ENCODE measurements at regions not wholly inside any gene's neighbourhood (a gene's known extent, or its start where the extent isn't known, plus 50 kb on each side); places are given as distances from the start of the nearest gene placed in this dataset.
A peak's percentile ranks its signal among the peaks of the same experiment; 100 is the strongest.

DNA sequence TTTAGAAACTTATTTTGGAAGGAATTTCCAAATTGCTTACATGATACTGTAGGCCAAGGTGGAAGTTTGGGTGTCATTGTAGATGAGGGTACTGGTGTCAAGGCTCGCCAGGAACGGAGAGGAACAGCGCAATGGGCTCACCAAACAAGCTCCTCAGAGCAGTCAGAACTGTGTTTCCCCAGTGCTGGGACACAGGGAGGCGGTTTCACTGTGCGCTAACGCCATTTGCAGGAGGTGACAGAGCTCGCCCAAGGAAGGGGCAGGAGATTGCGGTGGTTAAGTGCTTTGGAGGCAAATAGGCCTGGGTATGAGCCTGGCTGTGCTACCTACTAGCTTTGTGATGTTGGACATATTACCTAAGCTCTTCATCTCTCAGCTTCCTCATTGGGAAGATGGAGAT, 57.3 kb downstream of the HHEX start:
- no peak for DNase-seq

DNA sequence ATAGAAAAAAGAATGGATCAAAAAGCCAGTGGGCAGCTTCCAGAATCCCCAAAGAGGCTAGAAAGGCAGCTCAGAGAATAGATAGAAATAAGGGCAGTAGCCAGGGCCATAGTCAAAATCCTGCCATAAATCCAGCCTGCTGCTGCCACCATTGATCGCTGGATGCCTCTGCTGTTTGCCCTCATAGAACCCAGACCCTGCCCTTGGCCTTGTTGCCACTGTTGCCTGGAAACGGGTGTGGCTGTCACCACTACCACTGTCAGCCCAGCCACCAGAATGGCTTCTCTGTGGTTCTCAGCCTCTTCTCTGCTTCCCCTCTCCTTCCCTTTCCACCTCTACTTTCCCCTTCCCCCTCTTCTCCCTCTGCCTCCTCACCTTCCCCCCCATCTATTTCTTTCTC, 57.8 kb downstream of the HHEX start:
- no peak for DNase-seq

DNA sequence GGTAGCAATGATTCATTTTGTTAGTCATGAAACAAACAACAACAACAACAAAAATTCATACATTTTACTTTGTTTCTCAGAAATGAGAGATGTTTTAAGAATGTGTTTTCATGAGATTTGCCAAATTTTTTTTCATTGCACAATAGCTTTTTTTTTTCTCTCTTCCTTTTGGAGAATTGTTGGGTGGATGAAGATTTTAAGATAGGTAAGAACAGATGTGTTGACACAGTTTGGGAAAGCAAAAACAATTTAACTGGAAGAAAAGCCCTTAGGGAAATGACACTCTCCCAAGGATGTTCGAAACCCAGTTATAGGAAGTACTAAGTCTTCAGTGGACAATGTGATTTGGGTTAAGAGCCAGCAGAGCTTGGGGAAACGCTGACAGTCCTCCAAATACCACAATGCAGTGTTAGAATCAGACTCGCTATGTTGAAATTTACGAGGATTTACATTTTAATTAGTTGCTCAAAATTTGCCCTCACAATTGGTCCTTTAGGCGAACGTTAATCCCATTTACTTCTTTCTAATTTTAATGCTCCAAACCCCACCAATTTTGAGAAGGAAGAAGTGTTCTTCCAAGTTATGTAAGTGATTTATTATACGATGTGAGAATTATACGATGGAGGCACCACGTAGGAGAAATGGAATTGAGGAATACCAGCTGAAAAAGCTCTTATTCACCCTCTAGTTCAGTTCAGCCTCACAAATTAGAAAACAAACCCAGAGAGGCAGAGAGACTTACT, 61.2 kb downstream of the HHEX start:
- no peak for DNase-seq

DNA sequence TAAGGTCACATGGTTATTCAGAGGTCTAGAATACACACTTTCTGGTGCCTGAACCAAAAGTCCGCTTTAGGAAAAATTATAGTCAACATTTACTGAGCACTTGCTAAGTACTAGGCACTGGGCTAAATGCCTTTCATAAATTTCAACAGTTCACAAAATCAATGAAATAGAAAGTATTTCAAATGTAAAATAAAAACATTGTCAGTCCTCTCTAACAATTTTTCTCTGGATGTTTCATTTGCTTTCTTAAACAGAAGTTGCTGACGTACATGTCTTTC, 61.7 kb downstream of the HHEX start:
- DNase-seq, result no peak

DNA sequence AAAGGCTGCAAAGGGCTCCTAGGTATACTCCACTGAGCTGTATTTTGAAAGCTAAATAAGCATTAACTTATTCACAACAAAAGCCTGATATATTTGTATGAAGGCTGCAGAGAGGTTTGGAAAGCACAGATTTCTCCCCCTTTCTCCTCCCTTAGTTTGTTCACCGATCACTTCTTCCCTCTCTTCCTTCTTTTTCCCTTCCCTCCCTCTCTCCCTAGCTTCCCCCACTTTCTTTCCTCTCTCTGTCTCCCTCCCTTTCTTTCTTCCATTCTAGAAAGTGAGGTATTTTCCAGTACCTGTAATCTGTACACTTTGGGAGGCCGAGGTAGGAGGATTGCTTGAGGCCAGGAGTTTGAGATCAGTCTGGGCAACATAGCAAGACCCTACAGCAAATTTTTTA, 62.1 kb downstream of the HHEX start:
- no peak for DNase-seq

DNA sequence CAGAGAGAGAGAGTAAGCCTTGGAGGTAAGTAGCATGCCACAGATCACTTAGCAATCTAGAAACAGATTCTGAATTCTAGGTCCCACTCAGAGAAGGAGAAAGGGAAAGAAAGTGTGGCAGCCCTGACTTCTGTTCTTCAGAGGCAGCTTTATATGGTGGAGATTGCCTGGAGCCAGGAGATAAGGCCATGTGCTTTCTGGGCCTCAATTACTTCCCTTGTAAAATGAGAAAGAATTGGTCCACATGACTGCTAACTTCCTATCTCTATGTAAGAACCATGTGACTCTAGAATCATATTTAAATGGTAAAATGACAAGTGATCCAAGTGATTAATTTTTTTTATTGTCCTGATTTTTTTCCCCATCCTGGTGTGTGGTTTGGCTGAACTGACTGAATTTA, 64.1 kb downstream of the HHEX start:
- no peak for DNase-seq

DNA sequence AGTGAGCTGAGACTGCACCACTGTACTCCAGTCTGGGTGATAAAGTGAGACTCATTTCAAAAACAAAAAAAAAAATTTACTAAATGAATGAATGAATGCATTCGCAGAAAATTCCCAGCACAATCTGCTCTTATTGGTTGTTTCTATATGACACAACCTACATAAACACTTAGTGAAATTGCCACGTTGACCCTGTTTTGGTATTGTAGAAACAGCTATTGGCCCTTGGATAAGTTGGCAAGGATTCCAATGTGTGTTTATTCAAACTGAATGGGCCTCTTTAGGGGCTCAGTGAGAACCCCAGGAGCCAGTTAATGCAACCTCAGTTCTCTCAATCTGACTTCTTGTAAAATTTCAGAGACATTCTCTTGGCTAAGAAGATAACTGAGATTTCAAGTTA, 66.0 kb downstream of the HHEX start:
- DNase-seq, result no peak

DNA sequence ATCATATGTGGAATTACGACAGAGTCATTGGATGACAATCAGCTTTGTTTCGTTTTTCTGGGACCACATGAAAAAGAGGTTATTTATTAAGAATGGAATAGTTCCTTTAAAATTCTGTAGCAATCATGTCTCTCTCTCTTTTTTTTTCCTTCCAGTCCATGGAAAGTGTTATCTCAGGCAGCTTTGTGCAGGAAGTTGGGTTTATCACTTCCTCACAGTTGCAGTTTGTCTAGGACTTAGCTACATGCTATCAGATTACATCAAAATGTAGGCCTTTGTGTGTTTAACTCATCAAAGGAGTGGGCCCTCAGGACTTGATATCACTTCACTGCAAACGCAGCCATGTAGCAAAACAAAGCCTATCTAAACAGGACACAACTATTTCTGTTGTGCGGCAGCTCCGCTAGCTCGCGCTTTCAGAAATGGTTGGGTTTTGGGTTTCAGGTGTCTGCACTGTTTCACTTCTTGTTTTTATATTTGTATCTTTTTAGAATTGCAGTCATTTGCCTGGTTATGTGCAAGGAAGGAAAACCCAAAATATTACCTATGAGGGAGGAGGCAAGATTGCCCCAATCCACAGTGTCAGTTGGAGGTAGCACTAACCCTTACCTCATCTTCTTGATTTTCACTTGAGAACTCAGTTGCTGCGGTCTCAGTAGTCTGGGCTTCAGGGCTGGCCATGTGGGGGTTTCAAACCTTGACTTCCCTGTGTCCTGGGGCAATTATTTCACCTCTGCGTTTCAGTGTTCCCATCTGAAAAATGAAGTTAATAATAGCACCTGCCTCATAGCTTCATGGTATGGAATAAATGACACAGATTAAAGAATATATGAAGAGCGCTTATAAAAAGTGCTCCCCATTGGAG, 66.7 kb downstream of the HHEX start:
- DNase-seq, result no peak

DNA sequence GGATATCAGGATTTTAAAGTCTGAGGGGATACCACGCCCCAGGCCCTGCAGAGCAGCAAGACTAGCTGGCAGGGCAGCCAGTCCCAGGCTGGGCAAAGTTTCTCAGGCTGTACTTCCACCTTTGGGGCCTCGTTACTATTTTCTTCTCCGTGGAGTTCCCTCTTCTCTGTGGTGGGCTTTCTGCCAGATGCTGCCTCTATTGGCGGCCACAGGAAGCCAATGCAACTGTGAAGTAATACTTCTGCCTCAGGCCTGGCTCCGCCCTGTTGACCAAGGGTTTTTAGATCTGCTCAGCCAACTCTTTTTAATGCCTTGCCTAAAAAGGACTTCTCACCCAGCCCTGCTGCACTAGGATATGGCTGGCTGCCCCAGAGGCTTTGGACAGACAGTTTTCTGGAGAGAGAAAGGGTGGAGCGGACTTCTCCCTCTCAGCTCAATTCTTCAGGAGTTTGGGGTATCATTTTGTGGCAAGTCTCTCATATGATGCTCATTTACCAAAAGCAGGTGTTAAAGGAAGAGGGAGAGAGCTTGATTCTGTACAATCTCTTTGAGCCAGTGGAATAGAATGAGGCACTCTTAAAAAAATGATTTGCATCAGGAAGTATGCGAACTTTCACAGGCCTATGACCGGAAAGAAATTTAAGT, 67.4 kb downstream of the HHEX start:
- peak; percentile 75 for DNase-seq

DNA sequence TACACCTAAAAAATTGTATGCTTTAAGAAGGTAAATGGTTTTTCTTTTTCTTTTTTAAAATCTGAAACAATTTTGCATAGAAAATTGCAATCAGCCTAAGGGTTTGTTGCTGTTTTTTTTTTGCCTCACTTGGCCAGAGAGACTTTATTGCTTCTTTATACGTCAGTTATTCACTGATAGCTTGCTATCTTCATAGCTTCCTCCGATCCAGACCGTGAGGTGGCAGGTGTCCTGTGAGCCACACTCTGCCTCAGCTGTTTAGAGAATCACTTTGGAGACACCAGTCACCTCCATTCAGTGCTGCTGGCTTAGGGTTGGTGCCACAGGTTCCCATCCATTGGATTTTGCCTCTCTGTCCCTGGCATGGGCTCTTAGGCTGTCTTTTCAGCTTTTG, 68.0 kb downstream of the HHEX start:
- DNase-seq, result no peak

DNA sequence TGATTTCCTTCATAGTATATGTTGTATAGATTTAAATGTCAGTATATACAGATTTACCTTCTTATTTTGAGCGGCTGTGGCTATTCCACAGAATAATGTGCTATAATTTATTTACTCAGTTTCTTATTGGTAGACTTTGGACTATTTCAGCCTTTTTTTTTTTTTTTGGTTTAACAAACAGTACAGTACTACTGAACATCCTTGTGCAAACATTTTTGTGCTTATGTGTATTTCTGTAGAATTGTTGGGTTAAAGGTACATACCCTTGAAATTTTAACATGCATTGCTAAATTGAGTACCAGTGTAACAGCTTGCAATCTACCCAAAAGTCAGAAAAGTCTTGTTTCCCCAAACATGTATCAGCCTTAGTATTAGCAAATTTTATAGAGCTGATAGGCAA, 68.8 kb downstream of the HHEX start:
- DNase-seq, result no peak

DNA sequence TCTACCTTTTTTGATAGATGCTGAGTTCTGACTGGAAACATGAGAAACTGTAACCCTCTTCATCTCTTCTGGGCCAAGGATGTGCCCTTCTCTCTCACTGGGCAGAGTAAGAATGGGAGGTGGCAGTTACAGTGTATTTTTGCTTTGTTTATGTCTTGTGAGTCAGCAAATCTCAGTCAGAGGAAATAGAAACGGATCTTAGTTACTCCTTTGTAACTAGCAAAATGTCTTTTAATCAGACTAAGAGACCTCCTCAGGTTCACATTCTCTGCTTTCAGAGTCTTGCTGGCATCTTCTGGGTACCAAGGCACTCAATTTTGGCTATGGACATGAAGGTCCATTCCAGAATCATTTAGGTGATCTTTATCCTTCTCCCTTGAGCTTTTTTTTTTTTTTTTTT, 70.9 kb downstream of the HHEX start:
- DNase-seq, result no peak

DNA sequence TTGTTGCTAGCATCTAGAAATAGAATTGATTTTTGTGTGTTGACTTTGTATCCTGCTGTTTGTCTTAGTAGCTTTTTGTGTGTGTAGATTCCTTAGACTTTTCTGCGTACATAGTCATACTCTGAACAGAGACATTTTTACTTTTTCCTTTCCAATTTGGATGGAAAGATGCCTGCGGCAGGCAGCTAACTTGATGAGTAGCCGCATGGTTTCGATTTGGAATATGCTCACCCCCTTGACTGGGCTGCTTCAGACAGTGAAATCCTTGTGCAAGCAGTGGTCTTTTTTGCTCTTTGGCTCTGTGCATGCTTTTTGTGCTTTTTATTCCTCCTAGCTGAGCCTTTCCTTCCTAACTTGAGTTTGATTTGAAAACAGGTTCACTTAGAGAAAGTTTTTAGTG, 71.8 kb downstream of the HHEX start:
- no peak for DNase-seq

DNA sequence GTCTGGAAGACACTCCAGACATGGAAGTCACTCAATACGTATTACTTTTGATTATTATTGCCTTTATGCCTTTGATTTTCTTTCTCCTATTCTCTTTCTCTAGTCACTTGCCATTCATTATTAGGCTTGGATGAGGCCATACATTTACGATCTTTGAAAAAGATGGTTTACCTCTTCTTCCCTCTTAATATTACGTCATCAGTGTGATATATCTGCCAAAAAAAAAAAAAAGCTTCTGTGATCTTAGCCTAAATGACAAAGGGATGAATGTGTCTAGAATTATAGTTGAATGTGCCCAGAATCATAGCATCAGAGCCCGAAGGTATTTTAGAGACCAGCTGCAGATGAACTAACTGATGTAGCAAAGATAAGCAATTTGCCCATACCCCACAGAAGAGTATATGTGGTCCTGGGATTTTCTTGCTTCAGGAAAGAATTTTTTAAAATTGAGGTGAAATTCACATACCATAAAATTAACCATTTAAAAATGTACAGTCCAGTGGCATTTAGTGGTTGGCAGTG, 73.9 kb downstream of the HHEX start:
- no peak for DNase-seq

DNA sequence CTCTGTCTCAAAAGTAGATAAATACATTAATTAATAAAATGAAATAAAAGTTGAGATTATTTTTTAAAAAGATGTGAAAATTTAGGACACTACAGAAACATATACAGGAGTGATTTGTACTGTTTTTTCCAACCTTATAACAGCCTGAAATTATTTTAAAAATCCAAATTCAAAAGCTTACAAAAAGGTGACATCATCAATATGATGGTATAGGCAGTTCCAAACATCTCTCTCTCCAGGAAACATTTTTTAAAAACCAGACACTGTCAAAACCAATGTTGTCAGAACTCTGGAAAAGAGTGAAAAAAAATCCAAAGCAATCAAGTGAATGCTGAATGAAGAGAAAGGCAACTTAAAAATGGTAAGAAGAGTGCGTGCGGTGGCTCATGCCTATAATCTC, 76.7 kb downstream of the HHEX start:
- DNase-seq, result no peak

DNA sequence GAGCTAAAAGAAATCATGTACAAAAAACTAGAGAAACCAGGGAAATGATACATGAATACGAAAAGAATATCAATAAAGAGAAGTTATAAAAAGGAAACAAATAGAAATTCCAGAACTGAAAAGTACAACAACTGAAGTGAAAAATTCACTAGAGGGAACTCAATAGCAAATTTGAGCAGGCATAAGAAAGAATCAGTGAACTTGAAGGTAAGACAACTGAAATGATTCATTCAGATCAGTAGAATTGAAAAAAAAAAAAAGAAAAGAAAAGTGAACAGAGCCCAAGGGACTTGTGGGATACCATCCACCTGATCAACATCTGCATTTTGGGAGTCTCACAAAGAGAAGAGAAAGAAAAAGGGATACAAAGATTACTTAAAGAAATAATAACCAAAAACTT, 78.3 kb downstream of the HHEX start:
- DNase-seq, result no peak

DNA sequence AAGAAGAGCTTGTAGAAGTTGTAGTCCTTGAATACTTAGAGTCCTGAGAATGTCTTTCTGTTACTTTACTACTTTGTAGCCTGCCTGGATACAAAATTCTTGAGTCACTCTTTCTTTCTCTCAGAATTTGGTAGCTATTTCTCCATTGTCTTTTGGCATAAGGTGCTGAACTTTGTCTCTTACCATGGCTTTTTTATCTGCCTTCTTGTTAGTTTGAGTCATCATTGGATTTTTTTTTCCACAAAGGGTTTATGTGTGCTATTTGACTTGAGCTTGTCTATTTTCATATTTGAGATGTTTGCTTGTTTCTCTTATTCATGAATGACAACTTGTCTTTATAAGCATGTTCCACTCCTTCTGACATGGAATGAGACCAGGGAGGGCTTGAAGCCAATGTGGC, 74.5 kb upstream of the EXOC6 start:
- DNase-seq, result no peak

DNA sequence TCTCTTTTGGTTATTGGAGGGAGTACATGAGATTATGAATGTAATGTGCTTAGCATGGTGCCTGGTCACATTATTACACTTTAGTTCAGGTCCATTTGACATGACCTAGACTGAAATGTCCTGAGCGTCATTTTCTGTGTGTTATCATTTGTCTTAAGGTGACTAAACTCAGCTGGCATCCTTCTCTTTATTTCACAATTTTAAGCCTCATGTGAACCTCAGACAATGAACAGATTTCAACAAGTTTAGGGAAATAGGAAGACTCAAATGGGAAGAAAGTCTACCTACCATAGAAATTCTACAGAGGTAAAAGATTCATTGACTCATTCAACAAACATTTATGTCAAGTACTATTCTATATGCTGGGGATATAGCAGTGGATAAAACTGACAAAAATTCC, 70.2 kb upstream of the EXOC6 start:
- DNase-seq, result no peak

DNA sequence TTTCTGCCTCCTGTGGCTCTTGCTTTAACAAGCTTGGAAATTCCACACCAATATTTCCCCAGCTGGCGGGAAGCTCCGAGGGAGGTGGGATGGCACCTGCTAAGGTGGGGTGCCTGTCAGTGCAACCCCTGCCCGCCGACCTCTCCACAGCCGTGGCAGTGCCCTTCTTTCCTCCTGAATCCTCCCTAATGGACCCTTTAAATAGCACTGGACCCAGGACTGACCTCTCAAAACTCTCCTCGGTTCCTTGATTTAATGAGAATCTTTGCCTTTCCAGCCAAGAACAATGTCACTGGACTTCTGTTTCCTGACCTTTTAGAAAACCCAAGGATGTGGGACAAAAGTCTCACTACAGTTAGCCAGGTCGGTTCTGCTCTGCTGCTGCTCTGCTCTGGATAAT, 63.2 kb upstream of the EXOC6 start:
- DNase-seq, result no peak

DNA sequence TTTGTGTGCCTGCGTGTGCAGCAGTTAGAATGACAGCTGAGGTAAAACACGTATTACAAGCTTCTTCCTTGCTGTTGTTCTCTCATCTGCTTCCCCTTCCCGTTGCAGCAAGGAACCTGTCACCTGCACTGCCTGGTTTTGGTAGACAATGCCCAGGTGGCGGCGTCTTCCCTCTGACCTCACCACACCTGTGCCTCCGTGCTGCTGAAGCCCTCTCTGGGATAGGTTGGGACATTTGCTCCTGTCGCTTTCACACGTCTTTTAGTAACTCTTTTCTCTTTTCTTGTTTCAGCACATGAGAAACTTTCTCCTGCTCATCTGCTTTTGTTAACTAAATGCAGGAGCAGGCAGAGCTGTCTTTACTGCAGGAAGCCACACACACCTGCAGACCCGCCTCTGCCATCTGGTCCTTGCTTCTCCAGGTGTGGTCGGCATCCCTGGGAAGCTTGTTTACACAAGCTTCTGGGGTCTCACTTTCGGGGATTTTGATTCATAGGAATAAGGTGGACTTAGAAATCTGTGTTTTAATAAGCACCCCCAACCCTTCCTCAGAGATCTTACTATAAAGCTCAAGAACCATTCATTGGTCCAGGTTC, 60.7 kb upstream of the EXOC6 start:
- DNase-seq, result no peak

DNA sequence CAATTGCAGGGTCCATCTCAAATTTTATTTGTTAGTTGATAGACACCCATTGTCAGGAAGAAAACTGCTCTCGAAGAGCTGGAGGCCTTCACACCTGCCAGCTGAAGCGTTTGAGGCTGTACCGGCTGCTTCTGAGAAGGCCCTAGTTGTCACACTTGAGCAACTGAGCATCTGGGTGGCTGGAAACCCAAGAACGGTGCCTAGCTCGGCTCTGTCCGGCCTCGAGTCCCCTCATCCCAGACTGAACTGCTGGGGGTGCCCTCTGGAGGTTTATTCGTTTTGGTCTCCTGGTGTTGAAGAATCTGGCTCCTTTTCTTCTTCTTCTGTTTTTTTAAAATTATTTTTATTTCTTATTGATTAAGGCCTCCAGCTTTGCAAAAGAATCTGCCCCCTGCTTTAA, 59.3 kb upstream of the EXOC6 start:
- no peak for DNase-seq

DNA sequence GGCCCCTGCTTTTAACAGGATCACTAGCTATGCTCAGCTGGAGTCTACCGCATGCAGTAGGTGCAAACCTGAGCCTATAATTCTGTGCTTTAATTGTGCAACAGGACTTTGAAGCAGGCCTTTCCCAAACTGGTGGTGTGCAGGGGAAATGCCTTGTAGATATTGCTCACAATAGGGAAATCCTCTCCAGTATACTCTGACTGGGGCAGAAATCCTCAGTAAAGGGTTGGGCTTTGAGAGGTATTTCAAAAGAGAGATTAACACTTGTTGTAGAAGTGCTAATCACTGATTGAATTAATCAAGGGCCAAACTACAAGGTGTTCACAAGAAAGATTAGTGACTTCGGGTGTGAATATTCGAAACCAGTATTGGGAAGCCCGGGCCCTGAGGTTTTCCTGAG, 58.5 kb upstream of the EXOC6 start:
- DNase-seq, result no peak

DNA sequence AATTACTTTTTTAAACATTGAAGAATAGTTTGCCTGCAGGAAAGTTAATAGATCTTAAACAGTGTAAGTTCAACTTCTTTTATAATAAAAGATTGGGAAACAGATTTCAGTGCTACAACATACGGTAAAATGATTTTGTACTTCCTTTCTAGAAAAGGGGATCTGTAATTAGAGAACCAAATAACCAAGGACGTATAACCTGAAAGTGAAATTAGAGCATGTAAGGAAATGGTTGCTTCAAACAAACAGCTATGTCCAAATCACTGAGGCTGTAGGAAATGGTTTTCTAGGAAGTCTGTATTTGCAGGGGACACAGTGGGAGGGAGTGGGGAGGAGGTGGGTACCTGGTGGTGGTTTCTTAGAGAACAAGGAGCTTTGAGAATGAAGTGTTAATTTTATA, 57.9 kb upstream of the EXOC6 start:
- no peak for DNase-seq

DNA sequence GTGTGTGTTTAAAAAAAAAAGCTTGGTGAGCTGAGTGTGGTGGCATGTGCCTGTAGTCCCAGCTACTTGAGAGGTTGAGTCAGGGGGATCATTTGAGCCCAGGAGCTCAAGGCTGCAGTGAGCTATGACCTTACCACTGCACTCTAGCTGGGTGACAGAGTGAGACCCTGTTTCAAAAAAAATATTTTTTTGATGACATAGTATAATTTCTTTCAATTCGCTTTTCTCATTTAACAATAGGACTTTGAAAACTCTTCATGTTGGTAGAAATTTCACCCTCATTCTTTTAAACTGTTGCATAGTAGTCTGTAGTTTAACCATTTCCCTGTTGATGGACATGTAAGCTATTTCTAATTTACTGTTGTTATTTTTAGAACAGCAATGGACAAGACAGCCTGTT, 55.7 kb upstream of the EXOC6 start:
- no peak for DNase-seq

All from right hindlimb (tissue), 1 donor.